Uterus (tissue), 2 donors: ENCODE measurements at regions not wholly inside any gene's neighbourhood (a gene's known extent, or its start where the extent isn't known, plus 50 kb on each side); places are given as distances from the start of the nearest gene placed in this dataset.

Experiments used
- POLR2A ChIP-seq, 2 donors: fragments of 450-650 bp; IDR thresholded peaks; one replicate each; pipeline ENCODE4 v1.6.1; 2016; ENCODE audit warnings: antibody characterized with exemption in 2 of 2, mild to moderate bottlenecking in 1 of 2, moderate library complexity in 1 of 2
- TF ChIP-seq, protein P1 (sequence below), 4 experiments: fragments of 200-600 bp in 2 of 4; fragments of 450-650 bp in 2 of 4; sonication (generic) in 2 of 4; IDR thresholded peaks; one replicate each; pipeline ENCODE4 v1.5.1; 2016 to 2019; ENCODE audit warnings: antibody characterized with exemption in 4 of 4, mild to moderate bottlenecking in 2 of 4, moderate library complexity in 1 of 4

DNA sequence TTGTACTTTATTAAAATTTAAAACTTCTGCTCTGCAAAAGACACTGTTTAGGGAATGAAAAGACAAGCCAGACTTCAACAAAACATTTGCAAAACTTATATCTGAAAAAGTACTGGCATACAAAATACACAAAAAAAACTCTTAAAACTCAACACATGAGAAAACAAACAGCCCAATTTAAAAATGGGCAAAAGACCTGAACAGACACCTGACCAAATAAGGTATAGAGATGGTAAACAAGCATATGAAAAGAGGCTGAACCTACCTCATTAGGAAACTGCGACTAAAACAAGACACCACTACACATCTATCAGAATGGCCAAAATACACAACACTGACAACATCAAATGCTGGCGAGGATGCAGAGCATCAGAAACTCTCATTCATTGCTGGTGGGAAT is 54.4 kb upstream of the LMX1B start:
- TF ChIP-seq, protein P1, sequence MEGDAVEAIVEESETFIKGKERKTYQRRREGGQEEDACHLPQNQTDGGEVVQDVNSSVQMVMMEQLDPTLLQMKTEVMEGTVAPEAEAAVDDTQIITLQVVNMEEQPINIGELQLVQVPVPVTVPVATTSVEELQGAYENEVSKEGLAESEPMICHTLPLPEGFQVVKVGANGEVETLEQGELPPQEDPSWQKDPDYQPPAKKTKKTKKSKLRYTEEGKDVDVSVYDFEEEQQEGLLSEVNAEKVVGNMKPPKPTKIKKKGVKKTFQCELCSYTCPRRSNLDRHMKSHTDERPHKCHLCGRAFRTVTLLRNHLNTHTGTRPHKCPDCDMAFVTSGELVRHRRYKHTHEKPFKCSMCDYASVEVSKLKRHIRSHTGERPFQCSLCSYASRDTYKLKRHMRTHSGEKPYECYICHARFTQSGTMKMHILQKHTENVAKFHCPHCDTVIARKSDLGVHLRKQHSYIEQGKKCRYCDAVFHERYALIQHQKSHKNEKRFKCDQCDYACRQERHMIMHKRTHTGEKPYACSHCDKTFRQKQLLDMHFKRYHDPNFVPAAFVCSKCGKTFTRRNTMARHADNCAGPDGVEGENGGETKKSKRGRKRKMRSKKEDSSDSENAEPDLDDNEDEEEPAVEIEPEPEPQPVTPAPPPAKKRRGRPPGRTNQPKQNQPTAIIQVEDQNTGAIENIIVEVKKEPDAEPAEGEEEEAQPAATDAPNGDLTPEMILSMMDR (IDR thresholded peaks at IDR 0.05), result no peak
- no peak for TF ChIP-seq POLR2A (IDR thresholded peaks at IDR 0.05)
